ENCODE measurements at regions not wholly inside any gene's neighbourhood (a gene's known extent, or its start where the extent isn't known, plus 50 kb on each side); places are given as distances from the start of the nearest gene placed in this dataset.

DNA sequence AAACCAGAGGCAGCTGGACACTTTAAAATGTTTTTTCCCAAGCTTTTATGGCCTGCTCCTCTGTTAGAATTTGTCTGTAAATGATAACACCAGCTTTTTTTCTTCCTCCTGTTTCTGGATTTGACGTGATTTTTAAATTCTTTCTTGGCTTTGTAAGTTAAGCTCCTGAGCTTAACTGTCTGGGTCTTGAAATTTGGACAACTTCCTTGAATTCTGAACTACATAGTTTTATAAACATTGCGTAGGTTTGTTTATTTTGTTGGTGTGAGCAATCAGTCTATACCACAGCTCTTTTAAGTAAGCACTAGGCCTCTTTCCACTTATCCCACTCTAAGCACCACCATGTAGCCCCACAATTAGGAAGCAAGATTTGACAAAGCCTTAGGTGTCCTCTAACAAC, 144.4 kb upstream of the GUCY1A1 start:
- ATAC-seq: no peak
- H3K4me3 ChIP-seq: no peak overlapping the region
- intact Hi-C loops (cut with micrococcal nuclease): no loop called here
- no peak for FAIRE-seq
- POLR2A ChIA-PET: no interaction called here
- H3K4me1 ChIP-seq (replicated peaks in 1 of 2; ENCODE audit: control insufficient read depth in 2 of 2, insufficient read depth in 2 of 2, low read length in 2 of 2): no peaks in the 10 kb centered on the region
- H3K27ac ChIP-seq (ENCODE audit: extremely low read depth, low read depth, low read length): no peak overlapping the region
- 0% methylated on average over 2 of the region's 2 CpGs for WGBS (ENCODE audit: insufficient coverage, low coverage, missing lambda C conversion rate)
- no peaks in the 10 kb centered on the region for H4K20me1 ChIP-seq (replicated peaks; ENCODE audit: control insufficient read depth, insufficient read depth, low read length)
- CTCF ChIA-PET (ENCODE audit: low intra/inter-chr PET ratio): no interaction called here
- no peak overlapping the region for H3K4me2 ChIP-seq (ENCODE audit: insufficient read depth, low read length)
- no peak for DNase-seq (ENCODE audit: extremely low read depth in 1 of 4, low spot score in 3 of 4)
- no peaks in the 10 kb centered on the region; the same call in 1 of the 2 replicates for H3K9me3 ChIP-seq (replicated peaks; ENCODE audit: control insufficient read depth, insufficient read depth, low read depth, low read length)
- H3K36me3 ChIP-seq (ENCODE audit: control insufficient read depth, insufficient read depth, low read length): no peaks in the 10 kb centered on the region
- no peaks in the 10 kb centered on the region for H3K27me3 ChIP-seq (ENCODE audit: control insufficient read depth in 2 of 2, insufficient read depth in 2 of 2, low read length in 2 of 2)
- in situ Hi-C loops (cut with MboI): no loop called here
- H3K9ac ChIP-seq (ENCODE audit: insufficient read depth in 1 of 2, low read depth in 2 of 2, low read length in 2 of 2): no peak overlapping the region
- no TSS peak for BruUV-seq (replicated peaks)
- H3K79me2 ChIP-seq (ENCODE audit: control insufficient read depth, insufficient read depth, low read length): no peaks in the 10 kb centered on the region
- H2AFZ ChIP-seq (ENCODE audit: low read depth, low read length): no peak overlapping the region
- no peaks in the 10 kb centered on the region for H3K9me1 ChIP-seq (ENCODE audit: control insufficient read depth, insufficient read depth, low read length)
- TF ChIP-seq, protein P1, sequence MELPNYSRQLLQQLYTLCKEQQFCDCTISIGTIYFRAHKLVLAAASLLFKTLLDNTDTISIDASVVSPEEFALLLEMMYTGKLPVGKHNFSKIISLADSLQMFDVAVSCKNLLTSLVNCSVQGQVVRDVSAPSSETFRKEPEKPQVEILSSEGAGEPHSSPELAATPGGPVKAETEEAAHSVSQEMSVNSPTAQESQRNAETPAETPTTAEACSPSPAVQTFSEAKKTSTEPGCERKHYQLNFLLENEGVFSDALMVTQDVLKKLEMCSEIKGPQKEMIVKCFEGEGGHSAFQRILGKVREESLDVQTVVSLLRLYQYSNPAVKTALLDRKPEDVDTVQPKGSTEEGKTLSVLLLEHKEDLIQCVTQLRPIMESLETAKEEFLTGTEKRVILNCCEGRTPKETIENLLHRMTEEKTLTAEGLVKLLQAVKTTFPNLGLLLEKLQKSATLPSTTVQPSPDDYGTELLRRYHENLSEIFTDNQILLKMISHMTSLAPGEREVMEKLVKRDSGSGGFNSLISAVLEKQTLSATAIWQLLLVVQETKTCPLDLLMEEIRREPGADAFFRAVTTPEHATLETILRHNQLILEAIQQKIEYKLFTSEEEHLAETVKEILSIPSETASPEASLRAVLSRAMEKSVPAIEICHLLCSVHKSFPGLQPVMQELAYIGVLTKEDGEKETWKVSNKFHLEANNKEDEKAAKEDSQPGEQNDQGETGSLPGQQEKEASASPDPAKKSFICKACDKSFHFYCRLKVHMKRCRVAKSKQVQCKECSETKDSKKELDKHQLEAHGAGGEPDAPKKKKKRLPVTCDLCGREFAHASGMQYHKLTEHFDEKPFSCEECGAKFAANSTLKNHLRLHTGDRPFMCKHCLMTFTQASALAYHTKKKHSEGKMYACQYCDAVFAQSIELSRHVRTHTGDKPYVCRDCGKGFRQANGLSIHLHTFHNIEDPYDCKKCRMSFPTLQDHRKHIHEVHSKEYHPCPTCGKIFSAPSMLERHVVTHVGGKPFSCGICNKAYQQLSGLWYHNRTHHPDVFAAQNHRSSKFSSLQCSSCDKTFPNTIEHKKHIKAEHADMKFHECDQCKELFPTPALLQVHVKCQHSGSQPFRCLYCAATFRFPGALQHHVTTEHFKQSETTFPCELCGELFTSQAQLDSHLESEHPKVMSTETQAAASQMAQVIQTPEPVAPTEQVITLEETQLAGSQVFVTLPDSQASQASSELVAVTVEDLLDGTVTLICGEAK (IDR thresholded peaks at IDR 0.05): no peak
- TF ChIP-seq, protein P1 (CRISPR knock-in tag; IDR thresholded peaks at IDR 0.05): no peak
- TF ChIP-seq PHB (CRISPR knock-in tag; IDR thresholded peaks at IDR 0.05): no peak
- TF ChIP-seq MCM5 (IDR thresholded peaks at IDR 0.05; ENCODE audit: low read depth): no peak
- TF ChIP-seq, protein P2, sequence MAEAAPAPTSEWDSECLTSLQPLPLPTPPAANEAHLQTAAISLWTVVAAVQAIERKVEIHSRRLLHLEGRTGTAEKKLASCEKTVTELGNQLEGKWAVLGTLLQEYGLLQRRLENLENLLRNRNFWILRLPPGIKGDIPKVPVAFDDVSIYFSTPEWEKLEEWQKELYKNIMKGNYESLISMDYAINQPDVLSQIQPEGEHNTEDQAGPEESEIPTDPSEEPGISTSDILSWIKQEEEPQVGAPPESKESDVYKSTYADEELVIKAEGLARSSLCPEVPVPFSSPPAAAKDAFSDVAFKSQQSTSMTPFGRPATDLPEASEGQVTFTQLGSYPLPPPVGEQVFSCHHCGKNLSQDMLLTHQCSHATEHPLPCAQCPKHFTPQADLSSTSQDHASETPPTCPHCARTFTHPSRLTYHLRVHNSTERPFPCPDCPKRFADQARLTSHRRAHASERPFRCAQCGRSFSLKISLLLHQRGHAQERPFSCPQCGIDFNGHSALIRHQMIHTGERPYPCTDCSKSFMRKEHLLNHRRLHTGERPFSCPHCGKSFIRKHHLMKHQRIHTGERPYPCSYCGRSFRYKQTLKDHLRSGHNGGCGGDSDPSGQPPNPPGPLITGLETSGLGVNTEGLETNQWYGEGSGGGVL (CRISPR knock-in tag; IDR thresholded peaks at IDR 0.05): no peak
- TF ChIP-seq, protein P3, sequence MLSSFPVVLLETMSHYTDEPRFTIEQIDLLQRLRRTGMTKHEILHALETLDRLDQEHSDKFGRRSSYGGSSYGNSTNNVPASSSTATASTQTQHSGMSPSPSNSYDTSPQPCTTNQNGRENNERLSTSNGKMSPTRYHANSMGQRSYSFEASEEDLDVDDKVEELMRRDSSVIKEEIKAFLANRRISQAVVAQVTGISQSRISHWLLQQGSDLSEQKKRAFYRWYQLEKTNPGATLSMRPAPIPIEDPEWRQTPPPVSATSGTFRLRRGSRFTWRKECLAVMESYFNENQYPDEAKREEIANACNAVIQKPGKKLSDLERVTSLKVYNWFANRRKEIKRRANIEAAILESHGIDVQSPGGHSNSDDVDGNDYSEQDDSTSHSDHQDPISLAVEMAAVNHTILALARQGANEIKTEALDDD (IDR thresholded peaks at IDR 0.05): no peak
- TF ChIP-seq, protein P4, sequence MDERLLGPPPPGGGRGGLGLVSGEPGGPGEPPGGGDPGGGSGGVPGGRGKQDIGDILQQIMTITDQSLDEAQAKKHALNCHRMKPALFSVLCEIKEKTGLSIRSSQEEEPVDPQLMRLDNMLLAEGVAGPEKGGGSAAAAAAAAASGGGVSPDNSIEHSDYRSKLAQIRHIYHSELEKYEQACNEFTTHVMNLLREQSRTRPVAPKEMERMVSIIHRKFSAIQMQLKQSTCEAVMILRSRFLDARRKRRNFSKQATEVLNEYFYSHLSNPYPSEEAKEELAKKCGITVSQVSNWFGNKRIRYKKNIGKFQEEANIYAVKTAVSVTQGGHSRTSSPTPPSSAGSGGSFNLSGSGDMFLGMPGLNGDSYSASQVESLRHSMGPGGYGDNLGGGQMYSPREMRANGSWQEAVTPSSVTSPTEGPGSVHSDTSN (CRISPR knock-in tag; IDR thresholded peaks at IDR 0.05; ENCODE audit: low read depth): no peak
- TF ChIP-seq, protein P4 (tag; conservative IDR thresholded peaks at IDR 0.05; ENCODE audit: low read depth): no peak
- no peak for TF ChIP-seq ZNF165 (CRISPR knock-in tag; IDR thresholded peaks at IDR 0.05; ENCODE audit: borderline replicate concordance)

All from K562 (cell line).